ENCODE measurements at regions not wholly inside any gene's neighbourhood (a gene's known extent, or its start where the extent isn't known, plus 50 kb on each side); places are given as distances from the start of the nearest gene placed in this dataset.

- TF ChIP-seq POLR2A (IDR thresholded peaks at IDR 0.05) = no peak
- TF ChIP-seq, protein P1, sequence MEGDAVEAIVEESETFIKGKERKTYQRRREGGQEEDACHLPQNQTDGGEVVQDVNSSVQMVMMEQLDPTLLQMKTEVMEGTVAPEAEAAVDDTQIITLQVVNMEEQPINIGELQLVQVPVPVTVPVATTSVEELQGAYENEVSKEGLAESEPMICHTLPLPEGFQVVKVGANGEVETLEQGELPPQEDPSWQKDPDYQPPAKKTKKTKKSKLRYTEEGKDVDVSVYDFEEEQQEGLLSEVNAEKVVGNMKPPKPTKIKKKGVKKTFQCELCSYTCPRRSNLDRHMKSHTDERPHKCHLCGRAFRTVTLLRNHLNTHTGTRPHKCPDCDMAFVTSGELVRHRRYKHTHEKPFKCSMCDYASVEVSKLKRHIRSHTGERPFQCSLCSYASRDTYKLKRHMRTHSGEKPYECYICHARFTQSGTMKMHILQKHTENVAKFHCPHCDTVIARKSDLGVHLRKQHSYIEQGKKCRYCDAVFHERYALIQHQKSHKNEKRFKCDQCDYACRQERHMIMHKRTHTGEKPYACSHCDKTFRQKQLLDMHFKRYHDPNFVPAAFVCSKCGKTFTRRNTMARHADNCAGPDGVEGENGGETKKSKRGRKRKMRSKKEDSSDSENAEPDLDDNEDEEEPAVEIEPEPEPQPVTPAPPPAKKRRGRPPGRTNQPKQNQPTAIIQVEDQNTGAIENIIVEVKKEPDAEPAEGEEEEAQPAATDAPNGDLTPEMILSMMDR (IDR thresholded peaks at IDR 0.05) = no peak
Observed at GRCh38 chr5:27962198-27962597, 923.8 kb upstream of the CDH9 start.

All from testis (tissue), 2 donors.